HFF-Myc (cell line): ENCODE measurements at regions not wholly inside any gene's neighbourhood (a gene's known extent, or its start where the extent isn't known, plus 50 kb on each side); places are given as distances from the start of the nearest gene placed in this dataset.

Experiments
- DNase-seq: peaks from one replicate; pipeline ENCODE4 v3.0.0-alpha.2; 2011; ENCODE audit warnings: low read depth; ENCODE audit errors: extremely low read depth
- H3K4me3 ChIP-seq: replicated peaks from 2 replicates; pipeline ENCODE4 v1.5.1; 2011; ENCODE audit warnings: low read depth, mild to moderate bottlenecking, control low read depth, low read length
- CTCF ChIP-seq: IDR thresholded peaks from 2 replicates; pipeline ENCODE4 v1.5.1; 2012; ENCODE audit warnings: mild to moderate bottlenecking, low read depth, low read length, control low read depth; ENCODE audit errors: missing control alignments

DNA sequence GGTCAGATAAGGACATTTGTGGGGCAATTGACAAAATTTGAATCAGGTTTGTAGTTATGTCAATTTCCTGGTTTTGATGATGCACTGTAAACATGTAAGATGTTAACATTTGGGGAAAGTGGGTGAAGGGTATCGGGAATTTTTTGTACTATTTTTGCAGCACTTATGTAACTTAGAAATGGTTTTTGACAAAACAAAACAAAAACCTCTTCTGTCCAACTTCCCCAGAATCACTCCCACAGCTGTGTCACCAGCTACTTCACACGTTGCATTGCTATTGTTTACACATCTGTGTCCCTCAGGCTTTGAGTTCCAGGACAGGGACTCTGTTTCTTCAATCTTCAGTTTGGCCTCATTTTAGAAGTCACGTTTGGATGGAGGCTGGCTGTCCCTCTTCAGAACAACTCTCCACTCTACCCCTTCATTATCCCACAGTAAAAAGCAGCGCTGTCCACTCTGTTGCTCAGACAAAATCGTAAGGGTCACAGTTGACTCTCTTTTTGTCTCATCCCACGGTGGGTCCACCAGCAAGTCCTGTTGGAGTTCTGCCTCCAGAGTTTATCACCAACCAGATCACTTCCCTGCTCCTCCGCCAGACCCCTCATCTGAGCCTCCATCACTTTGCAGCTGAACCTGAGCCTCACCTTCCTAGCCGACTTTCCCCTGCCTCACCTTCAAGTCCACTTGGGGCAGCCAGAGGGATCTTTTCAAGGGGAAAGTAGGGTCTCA, 63.2 kb downstream of the NENF start:
- no peak for DNase-seq
- TF ChIP-seq CTCF, result no peak
- H3K4me3 ChIP-seq, result no peak overlapping the region

DNA sequence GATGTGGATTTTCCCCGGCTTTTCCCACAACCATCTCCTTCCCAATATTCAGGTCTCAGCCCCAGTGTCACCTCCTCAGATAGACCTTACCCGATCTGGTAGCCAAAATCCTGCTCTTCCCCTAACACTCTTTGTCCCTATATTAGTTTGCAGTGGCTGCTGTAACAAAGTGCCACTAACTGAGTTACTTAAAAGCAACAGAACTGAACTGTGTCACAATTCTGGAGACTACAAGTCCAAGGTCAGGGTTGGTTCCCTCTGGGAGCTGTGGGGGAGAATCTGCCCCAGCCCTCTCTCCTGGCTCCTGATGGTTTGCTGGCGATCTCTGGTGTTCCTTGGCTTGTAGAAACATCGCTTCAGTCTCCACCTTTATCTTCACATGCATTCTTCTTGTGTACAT, 64.0 kb downstream of the NENF start:
- no peak for DNase-seq
- TF ChIP-seq CTCF, result no peak
- H3K4me3 ChIP-seq, result no peak overlapping the region

GRCh38 chr1:212497553-212497952, 64.8 kb downstream of the NENF start:
- DNase-seq, result no peak
- no peak for TF ChIP-seq CTCF
- H3K4me3 ChIP-seq, result no peak overlapping the region

- no peak for TF ChIP-seq CTCF
- DNase-seq, result no peak
- no peak overlapping the region for H3K4me3 ChIP-seq
Measured at GRCh38 chr1:212498283-212499040, 65.7 kb downstream of the NENF start.

DNA sequence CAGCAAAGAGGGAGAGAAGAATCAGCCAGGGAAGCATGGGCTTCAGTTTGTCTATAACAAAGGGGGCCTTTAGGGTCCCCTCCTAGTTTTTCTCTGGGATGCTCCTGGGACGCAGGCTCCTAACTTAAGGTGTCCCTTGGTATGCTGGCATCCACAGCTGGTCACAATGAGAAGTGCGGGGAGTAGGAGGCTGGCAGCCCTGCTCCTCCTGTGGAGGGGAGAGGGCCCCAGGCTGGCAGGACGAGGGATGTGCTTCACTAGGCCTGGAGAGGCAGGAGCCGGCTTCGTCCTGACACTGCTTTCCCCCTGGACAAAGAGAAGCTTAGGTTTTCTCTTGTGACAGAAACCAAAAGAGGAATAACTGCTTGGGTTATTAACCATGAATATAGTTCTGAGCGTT, 67.6 kb downstream of the NENF start:
- no peak for DNase-seq
- H3K4me3 ChIP-seq, result no peak overlapping the region
- no peak for TF ChIP-seq CTCF

DNA sequence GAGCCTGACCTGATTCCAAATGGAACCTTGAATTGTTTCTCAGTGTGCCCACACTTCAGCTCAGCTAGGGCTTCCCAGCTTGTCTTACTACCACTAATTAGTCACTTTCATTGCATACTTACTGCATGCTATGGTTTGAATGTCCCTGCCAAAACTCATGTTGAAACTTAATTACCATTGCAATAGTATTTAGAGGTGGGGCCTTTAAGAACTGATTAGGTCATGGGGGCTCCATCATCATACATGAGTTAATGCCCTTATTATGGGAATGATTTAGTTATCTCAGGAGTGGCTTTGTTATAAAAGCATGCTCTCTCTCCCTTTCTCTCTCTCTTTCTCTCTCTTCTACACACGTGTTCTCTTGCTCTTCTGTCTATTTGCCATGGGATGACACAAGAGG, 68.3 kb downstream of the NENF start:
- no peak for DNase-seq
- TF ChIP-seq CTCF, result no peak
- no peak overlapping the region for H3K4me3 ChIP-seq
